HepG2 (cell line): ENCODE measurements at regions not wholly inside any gene's neighbourhood (a gene's known extent, or its start where the extent isn't known, plus 50 kb on each side); places are given as distances from the start of the nearest gene placed in this dataset.

Experiments used
- ATAC-seq: fragments of 200-7000 bp; cut with Tn5 transposase; 3 replicates; pipeline ENCODE4 v1.9.1; 2020; ENCODE audit warnings: mild to moderate bottlenecking, moderate library complexity
- BruUV-seq: library from RNA; stranded (reverse); fragments of 400-500 nt; replicated peaks from 2 replicates; lab custom pipeline; 2021; lab: Mats Ljungman, UMichigan
- CTCF ChIA-PET: fragments of 300-600 bp; formaldehyde crosslinking; extraction: SDS; loops from one replicate; lab custom pipeline; 2021; ENCODE audit warnings: low total read pairs, inconsistent platforms, low intra/inter-chr PET ratio; lab: Yijun Ruan, JAX
- POLR2A ChIA-PET: fragments of 350-600 bp; sonication (Branson Sonifier 250); formaldehyde crosslinking; loops from one replicate; lab custom pipeline; 2020; ENCODE audit warnings: antibody characterized with exemption, inconsistent platforms; lab: Yijun Ruan, JAX
- DNase-seq: peaks from one replicate; pipeline ENCODE4 v3.0.0-alpha.2; 2015; ENCODE audit warnings: low spot score
- FAIRE-seq: peaks from 3 replicates; lab custom pipeline; 2011; peaks lifted over from hg19 to GRCh38; lab: Jason Lieb, UNC
- H2AFZ ChIP-seq: one replicate; pipeline ENCODE4 v1.6.1; 2011; ENCODE audit warnings: low read length, inconsistent platforms
- H3K27ac ChIP-seq: fragments of 300-600 bp; 3 replicates; pipeline ENCODE4 v1.8.0; 2011; ENCODE audit warnings: mixed run types, mild to moderate bottlenecking, mixed read lengths, low read length, inconsistent platforms; ENCODE audit not compliant: insufficient read depth; ENCODE audit errors: extremely low read length
- H3K27me3 ChIP-seq, 2 experiments: fragments of 200-600 bp in 1 of 2; 2 replicates in 1 of 2; 3 replicates in 1 of 2; pipeline versions ENCODE4 v1.6.0 to v1.8.0; 2011; ENCODE audit warnings: low read length in 2 of 2, mild to moderate bottlenecking in 2 of 2, moderate library complexity in 2 of 2, inconsistent platforms in 1 of 2; ENCODE audit not compliant: insufficient read depth in 2 of 2, control insufficient read depth in 1 of 2
- H3K36me3 ChIP-seq, 2 experiments: fragments of 200-600 bp in 1 of 2; replicated peaks in 1 of 2; 2 replicates in 1 of 2; 3 replicates in 1 of 2; pipeline versions ENCODE4 v1.5.1 to v1.8.0; 2011; ENCODE audit warnings: low read length in 2 of 2, inconsistent platforms in 1 of 2; ENCODE audit not compliant: insufficient read depth in 2 of 2, control insufficient read depth in 1 of 2
- H3K4me1 ChIP-seq: 2 replicates; pipeline ENCODE4 v1.5.1; 2012; ENCODE audit warnings: low read length, inconsistent platforms; ENCODE audit not compliant: insufficient read depth
- H3K4me2 ChIP-seq: 2 replicates; pipeline ENCODE4 v1.6.0; 2011; ENCODE audit warnings: low read depth, low read length, inconsistent platforms
- H3K4me3 ChIP-seq, 3 experiments: fragments of 200-600 bp in 1 of 3; sonication (generic), shearing (Covaris generic) in 1 of 3; replicated peaks in 1 of 3; 2 replicates each; pipeline ENCODE4 v1.5.1; 2011 to 2016; ENCODE audit warnings: low read length in 3 of 3, inconsistent platforms in 2 of 3, low read depth in 2 of 3, mild to moderate bottlenecking in 2 of 3, control low read depth in 1 of 3, mixed read lengths in 1 of 3; ENCODE audit not compliant: insufficient read depth in 1 of 3
- H3K79me2 ChIP-seq: one replicate; pipeline ENCODE4 v1.6.1; 2011; ENCODE audit warnings: low read length, inconsistent platforms; ENCODE audit not compliant: insufficient read depth
- H3K9ac ChIP-seq: 2 replicates; pipeline ENCODE4 v1.6.0; 2011; ENCODE audit warnings: mild to moderate bottlenecking, low read depth, low read length, inconsistent platforms; ENCODE audit not compliant: insufficient read depth
- H3K9me3 ChIP-seq: 2 replicates; pipeline ENCODE4 v1.5.1; 2012; ENCODE audit warnings: mild to moderate bottlenecking, low read length
- H4K20me1 ChIP-seq: 2 replicates; pipeline ENCODE4 v1.6.0; 2011; ENCODE audit warnings: inconsistent platforms, mild to moderate bottlenecking, low read length, moderate library complexity; ENCODE audit not compliant: insufficient read depth
- CEBPB ChIP-seq: IDR thresholded peaks from 2 replicates; pipeline ENCODE4 v1.6.1; 2011; ENCODE audit warnings: low read depth, low read length, improper control_type of control experiment, borderline replicate concordance
- HMGA1 ChIP-seq: sonication (generic); formaldehyde crosslinking; conservative IDR thresholded peaks from 2 replicates; pipeline ENCODE4 v1.4.0; 2020; ENCODE audit warnings: missing genetic modification reagents
- JARID2 ChIP-seq: sonication (generic); formaldehyde crosslinking; IDR thresholded peaks from 2 replicates; pipeline ENCODE4 v1.8.1; 2023; ENCODE audit warnings: missing genetic modification reagents, inconsistent platforms; ENCODE audit not compliant: insufficient replicate concordance
- RBM22 ChIP-seq: fragments of 200-400 bp; formaldehyde crosslinking; optimal IDR thresholded peaks from 2 replicates; pipeline ENCODE3; 2017; ENCODE audit warnings: mild to moderate bottlenecking, low read length, moderate library complexity
- SMYD3 ChIP-seq: sonication (generic); formaldehyde crosslinking; IDR thresholded peaks from 2 replicates; pipeline ENCODE4 v1.8.1; 2023; ENCODE audit warnings: mild to moderate bottlenecking, missing genetic modification reagents
- SRSF1 ChIP-seq: fragments of 200-400 bp; formaldehyde crosslinking; optimal IDR thresholded peaks from 2 replicates; pipeline ENCODE3; 2017; ENCODE audit warnings: mild to moderate bottlenecking, low read depth, low read length, moderate library complexity
- THAP11 ChIP-seq: IDR thresholded peaks from 2 replicates; pipeline ENCODE4 v1.6.1; 2016; ENCODE audit warnings: missing biosample characterization, missing genetic modification reagents
- ZNF20 ChIP-seq: sonication (generic); formaldehyde crosslinking; IDR thresholded peaks from 2 replicates; pipeline ENCODE4 v1.4.0; 2020; ENCODE audit warnings: mild to moderate bottlenecking, moderate library complexity, missing genetic modification reagents
- ZNF367 ChIP-seq: sonication (generic); formaldehyde crosslinking; IDR thresholded peaks from 2 replicates; pipeline ENCODE4 v1.4.0; 2020; ENCODE audit warnings: missing genetic modification reagents, borderline replicate concordance
- ZSCAN20 ChIP-seq: sonication (generic); formaldehyde crosslinking; IDR thresholded peaks from 2 replicates; pipeline ENCODE4 v1.4.0; 2020; ENCODE audit warnings: missing genetic modification reagents, mild to moderate bottlenecking, borderline replicate concordance
- WGBS: methylation state at CpG from one replicate; pipeline ENCODE4 v1.1.6; 2017; ENCODE audit warnings: low lambda C conversion rate; 5-methylcytosine and 5-hydroxymethylcytosine counted together
- in situ Hi-C: cut with HindIII; loops from 2 replicates; pipeline ENCODE4 v1.10.0; 2017; ENCODE audit warnings: low pct_unique_long_range_greater_than_20kb; ENCODE audit not compliant: extremely low pct_ligation_motif_present
- intact Hi-C: fragments of 100-400 bp; cut with micrococcal nuclease; formaldehyde crosslinking; loops from one replicate; pipeline ENCODE4 v1.10.0; 2022; ENCODE audit not compliant: unreplicated experiment
- TF ChIP-seq, protein P1 (sequence below): sonication (generic); formaldehyde crosslinking; IDR thresholded peaks from 2 replicates; pipeline ENCODE4 v1.4.0; 2020; ENCODE audit warnings: missing genetic modification reagents
- TF ChIP-seq, protein P2 (sequence below): sonication (generic); formaldehyde crosslinking; IDR thresholded peaks from 2 replicates; pipeline ENCODE4 v1.8.1; 2023; ENCODE audit warnings: mild to moderate bottlenecking, missing genetic modification reagents
- TF ChIP-seq, protein P3 (sequence below): sonication (generic); formaldehyde crosslinking; IDR thresholded peaks from 2 replicates; pipeline ENCODE4 v1.4.0; 2020; ENCODE audit warnings: missing genetic modification reagents
- TF ChIP-seq, protein P4 (sequence below), 2 experiments: sonication (generic) in 1 of 2; formaldehyde crosslinking in 1 of 2; IDR thresholded peaks; 2 replicates each; pipeline versions ENCODE4 v1.5.1 to v1.6.1; 2011 to 2020; ENCODE audit warnings: borderline replicate concordance in 1 of 2, low read depth in 1 of 2, low read length in 1 of 2, mild to moderate bottlenecking in 1 of 2, missing genetic modification reagents in 1 of 2, moderate library complexity in 1 of 2

DNA sequence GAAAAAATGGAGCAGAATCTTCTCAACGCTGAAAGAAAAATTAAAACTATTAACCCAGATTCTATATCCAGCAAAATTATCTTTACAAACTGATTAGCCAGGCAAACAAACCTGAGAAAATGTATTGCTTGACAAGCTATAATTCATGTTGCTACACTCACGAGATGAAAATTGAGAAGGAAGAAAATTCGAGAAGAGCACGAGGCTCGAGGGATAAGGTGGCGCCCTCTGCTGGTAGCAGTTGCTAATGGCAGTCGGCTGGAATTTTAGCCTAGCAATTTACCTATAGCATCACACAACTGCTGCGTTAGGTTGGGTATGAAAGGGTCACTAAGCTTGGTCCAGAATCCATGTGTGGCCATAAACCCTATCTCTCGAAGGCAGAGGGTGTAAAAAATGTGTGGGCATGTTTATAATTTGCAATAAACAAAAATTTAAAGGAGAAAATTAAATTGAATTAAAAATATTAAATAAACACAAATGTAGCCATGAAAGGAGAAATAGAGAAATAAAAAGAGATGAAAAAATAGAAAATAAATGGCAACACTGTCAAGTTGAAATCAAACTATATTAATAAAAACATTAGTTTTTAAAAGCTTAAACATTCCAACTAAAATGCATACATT lies 126.6 kb downstream of the PPP4R3C start (continued):
- TF ChIP-seq, protein P1, sequence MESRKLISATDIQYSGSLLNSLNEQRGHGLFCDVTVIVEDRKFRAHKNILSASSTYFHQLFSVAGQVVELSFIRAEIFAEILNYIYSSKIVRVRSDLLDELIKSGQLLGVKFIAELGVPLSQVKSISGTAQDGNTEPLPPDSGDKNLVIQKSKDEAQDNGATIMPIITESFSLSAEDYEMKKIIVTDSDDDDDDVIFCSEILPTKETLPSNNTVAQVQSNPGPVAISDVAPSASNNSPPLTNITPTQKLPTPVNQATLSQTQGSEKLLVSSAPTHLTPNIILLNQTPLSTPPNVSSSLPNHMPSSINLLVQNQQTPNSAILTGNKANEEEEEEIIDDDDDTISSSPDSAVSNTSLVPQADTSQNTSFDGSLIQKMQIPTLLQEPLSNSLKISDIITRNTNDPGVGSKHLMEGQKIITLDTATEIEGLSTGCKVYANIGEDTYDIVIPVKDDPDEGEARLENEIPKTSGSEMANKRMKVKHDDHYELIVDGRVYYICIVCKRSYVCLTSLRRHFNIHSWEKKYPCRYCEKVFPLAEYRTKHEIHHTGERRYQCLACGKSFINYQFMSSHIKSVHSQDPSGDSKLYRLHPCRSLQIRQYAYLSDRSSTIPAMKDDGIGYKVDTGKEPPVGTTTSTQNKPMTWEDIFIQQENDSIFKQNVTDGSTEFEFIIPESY (CRISPR knock-in tag), result peak; percentile 27; the same call in 1 of the 2 replicates
- no peak for TF ChIP-seq SRSF1
- TF ChIP-seq JARID2, result no peak

DNA sequence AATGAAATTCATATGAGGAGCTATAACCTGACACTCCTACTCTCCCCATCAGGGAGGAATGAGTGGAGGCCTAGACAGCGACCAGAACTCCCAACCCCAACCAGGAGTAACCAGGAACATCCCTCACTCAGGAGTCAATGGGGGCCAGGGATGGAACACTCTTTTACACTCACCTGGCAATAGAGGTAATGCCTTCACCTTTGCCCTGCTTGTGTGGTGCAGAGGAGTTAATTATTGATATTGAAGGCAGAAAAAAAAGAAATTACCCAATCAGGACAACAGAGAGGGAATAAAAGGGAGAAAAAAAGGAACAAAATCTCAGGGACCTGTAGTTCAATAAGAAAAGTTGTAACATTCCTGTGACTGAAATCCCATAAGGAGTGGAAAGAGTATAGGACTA lies 141.5 kb downstream of the PPP4R3C start:
- H4K20me1 ChIP-seq, result no peaks in the 10 kb centered on the region
- DNase-seq (no peak), FAIRE-seq (no peak), ATAC-seq (no peak)
- no TSS peak for BruUV-seq
- no peak overlapping the region for H3K9ac ChIP-seq
- intact Hi-C loops, result no loop called here
- no peaks in the 10 kb centered on the region for H3K79me2 ChIP-seq
- H3K4me2 ChIP-seq, result no peak overlapping the region
- H3K9me3 ChIP-seq, result no peaks in the 10 kb centered on the region
- H3K36me3 ChIP-seq, result no peaks in the 10 kb centered on the region
- no peak overlapping the region for H2AFZ ChIP-seq
- in situ Hi-C loops, result no loop called here
- POLR2A ChIA-PET, result no interaction called here
- no CpG with 5 or more reads among the region's 1 CpG for WGBS
- no peaks in the 10 kb centered on the region for H3K27me3 ChIP-seq
- no peaks in the 10 kb centered on the region for H3K4me1 ChIP-seq
- TF ChIP-seq THAP11 (no peak), CEBPB (no peak), HMGA1 (CRISPR knock-in tag) (no peak), RBM22 (no peak), ZNF20 (CRISPR knock-in tag) (no peak), ZNF367 (CRISPR knock-in tag) (no peak), SMYD3 (CRISPR knock-in tag) (no peak), ZSCAN20 (CRISPR knock-in tag) (no peak)
- TF ChIP-seq, protein P2, sequence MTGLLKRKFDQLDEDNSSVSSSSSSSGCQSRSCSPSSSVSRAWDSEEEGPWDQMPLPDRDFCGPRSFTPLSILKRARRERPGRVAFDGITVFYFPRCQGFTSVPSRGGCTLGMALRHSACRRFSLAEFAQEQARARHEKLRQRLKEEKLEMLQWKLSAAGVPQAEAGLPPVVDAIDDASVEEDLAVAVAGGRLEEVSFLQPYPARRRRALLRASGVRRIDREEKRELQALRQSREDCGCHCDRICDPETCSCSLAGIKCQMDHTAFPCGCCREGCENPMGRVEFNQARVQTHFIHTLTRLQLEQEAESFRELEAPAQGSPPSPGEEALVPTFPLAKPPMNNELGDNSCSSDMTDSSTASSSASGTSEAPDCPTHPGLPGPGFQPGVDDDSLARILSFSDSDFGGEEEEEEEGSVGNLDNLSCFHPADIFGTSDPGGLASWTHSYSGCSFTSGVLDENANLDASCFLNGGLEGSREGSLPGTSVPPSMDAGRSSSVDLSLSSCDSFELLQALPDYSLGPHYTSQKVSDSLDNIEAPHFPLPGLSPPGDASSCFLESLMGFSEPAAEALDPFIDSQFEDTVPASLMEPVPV, result no peak
- TF ChIP-seq, protein P3, sequence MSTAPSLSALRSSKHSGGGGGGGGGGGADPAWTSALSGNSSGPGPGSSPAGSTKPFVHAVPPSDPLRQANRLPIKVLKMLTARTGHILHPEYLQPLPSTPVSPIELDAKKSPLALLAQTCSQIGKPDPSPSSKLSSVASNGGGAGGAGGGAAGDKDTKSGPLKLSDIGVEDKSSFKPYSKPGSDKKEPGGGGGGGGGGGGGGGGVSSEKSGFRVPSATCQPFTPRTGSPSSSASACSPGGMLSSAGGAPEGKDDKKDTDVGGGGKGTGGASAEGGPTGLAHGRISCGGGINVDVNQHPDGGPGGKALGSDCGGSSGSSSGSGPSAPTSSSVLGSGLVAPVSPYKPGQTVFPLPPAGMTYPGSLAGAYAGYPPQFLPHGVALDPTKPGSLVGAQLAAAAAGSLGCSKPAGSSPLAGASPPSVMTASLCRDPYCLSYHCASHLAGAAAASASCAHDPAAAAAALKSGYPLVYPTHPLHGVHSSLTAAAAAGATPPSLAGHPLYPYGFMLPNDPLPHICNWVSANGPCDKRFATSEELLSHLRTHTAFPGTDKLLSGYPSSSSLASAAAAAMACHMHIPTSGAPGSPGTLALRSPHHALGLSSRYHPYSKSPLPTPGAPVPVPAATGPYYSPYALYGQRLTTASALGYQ (CRISPR knock-in tag), result no peak
- TF ChIP-seq, protein P4, sequence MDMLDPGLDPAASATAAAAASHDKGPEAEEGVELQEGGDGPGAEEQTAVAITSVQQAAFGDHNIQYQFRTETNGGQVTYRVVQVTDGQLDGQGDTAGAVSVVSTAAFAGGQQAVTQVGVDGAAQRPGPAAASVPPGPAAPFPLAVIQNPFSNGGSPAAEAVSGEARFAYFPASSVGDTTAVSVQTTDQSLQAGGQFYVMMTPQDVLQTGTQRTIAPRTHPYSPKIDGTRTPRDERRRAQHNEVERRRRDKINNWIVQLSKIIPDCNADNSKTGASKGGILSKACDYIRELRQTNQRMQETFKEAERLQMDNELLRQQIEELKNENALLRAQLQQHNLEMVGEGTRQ (IDR thresholded peaks at IDR 0.05; ENCODE audit: low read depth, low read length), result no peak
- TF ChIP-seq, protein P4 (CRISPR knock-in tag; IDR thresholded peaks at IDR 0.05; ENCODE audit: borderline replicate concordance), result no peak
- TF ChIP-seq, all 625 proteins: peak for 0
- CTCF ChIA-PET, result no interaction called here
- no peak overlapping the region for H3K27ac ChIP-seq
- H3K4me3 ChIP-seq, result no peak overlapping the region
